NCI-H1436 (cell line): ENCODE measurements at regions not wholly inside any gene's neighbourhood (a gene's known extent, or its start where the extent isn't known, plus 50 kb on each side); places are given as distances from the start of the nearest gene placed in this dataset.

ENCODE experiments used
- DNase-seq: peaks from one replicate; lab custom pipeline; 2025; lab: John Stamatoyannopoulos, UW

DNA sequence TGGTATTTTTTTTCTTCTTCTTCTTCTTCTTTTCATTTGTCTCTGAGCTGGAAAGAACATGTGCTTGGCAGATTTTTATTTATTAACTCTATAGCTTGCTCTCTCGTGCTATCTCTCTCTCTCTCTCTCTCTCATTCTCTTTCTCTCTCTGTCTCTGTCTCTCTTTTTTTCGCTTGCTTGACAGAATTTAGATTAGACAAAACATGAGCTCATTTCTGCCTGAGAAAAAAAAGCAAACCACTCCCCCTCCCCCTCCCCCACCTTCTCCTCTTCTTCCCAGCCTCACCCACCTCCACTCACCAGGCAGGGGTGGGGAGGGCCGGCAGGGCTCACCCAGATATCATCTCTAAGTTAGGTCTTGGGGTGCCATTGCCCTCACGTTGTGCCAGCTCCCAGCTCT, 81.5 kb downstream of the PJA1 start:
- no peak for DNase-seq

DNA sequence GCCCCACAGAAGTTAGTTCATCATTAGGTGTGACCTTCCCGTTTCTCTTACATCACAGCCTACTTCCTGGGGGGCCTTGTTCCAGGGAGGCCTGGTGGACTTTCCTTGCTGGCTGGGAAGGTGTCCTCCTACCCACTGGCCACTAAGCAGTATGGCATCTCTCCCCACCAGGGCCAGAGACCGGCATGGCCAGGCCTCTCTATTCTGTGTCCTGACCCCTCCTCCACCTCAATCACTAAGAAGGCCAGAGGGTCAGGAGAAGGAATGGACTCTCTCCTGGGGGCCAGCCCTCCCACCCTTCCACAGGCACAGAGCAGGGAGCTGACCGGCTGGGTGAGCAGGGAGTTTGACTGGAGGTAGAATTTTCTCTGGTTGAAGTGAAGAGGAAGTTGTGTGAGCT, 81.9 kb downstream of the PJA1 start:
- DNase-seq, result no peak

- DNase-seq, result no peak
These were observed 82.5 kb downstream of the PJA1 start for GRCh38 chrX:69082753-69083150.

DNA sequence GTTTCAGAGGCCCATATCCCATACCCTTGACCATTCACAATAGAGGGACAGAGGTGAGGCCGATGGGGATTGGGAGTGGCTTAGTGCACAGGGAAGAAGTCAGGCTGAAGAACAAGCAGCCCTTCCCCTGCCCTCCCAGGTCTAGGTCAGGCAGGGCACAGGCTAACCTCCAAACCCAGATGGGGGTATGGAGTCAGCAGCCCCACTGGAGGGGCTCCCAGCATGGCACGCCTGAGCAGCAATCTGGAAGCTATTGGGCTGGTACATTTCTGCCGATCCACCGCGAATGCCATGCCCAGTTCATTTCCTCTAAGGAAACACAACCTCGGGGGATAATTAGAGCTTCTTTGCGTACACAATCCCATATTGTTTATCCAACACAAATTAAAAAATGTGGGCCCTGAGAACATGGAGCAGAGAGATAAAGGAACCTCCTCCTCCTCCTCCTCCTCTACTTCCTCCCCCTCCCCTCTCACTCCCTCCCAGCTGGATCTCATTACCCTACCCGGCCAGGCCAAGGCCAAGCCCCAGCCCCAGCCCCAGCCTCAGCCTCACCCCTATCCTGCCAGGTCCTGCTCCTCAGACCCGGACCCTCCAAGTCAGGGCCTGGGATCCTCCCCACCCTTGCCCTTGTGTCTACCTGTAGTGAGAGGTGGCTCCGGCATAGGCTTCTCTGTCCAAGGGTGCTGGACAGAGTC, 83.0 kb downstream of the PJA1 start:
- no peak for DNase-seq

GRCh38 chrX:69080855-69081465, 84.3 kb downstream of the PJA1 start:
- no peak for DNase-seq

- DNase-seq, result no peak
These were observed 86.0 kb downstream of the PJA1 start for GRCh38 chrX:69079268-69079667.

- no peak for DNase-seq
These were observed 87.3 kb downstream of the PJA1 start for GRCh38 chrX:69077895-69078455.

GRCh38 chrX:69076088-69076487, 89.2 kb downstream of the PJA1 start:
- DNase-seq, result no peak

- no peak for DNase-seq
These were observed 90.5 kb downstream of the PJA1 start for GRCh38 chrX:69074726-69075125.

GRCh38 chrX:69073721-69074120, 91.5 kb downstream of the PJA1 start:
- DNase-seq, result no peak

DNA sequence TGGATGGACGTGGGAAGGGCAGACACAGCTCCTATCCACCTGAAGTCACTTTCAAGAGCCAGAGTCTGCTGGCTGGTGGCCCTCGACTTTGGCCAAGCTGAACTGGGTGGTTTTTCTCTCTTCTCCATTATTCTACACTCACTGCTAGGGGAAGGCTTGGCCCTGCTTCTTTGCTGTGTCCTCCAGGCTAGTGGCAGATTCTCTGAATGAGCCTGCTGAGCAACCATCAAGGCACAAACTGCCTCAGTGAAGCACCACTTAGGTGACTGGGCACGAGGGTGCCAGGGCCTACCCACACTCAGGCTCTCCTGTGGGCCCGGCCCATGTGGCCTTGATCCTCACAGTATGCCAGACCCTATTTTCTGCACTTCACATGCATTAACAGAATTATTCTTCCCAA, 92.0 kb downstream of the PJA1 start:
- DNase-seq, result no peak

GRCh38 chrX:69072486-69073006, 92.7 kb downstream of the PJA1 start:
- no peak for DNase-seq

GRCh38 chrX:69070949-69071650, 94.2 kb downstream of the PJA1 start:
- no peak for DNase-seq

GRCh38 chrX:69069876-69070275, 95.4 kb downstream of the PJA1 start:
- DNase-seq, result no peak

- DNase-seq, result no peak
These were observed 96.2 kb downstream of the PJA1 start for GRCh38 chrX:69069086-69069445.

- DNase-seq, result no peak
These were observed 96.8 kb downstream of the PJA1 start for GRCh38 chrX:69068301-69069085.

- no peak for DNase-seq
These were observed 97.4 kb downstream of the PJA1 start for GRCh38 chrX:69067841-69068240.

DNA sequence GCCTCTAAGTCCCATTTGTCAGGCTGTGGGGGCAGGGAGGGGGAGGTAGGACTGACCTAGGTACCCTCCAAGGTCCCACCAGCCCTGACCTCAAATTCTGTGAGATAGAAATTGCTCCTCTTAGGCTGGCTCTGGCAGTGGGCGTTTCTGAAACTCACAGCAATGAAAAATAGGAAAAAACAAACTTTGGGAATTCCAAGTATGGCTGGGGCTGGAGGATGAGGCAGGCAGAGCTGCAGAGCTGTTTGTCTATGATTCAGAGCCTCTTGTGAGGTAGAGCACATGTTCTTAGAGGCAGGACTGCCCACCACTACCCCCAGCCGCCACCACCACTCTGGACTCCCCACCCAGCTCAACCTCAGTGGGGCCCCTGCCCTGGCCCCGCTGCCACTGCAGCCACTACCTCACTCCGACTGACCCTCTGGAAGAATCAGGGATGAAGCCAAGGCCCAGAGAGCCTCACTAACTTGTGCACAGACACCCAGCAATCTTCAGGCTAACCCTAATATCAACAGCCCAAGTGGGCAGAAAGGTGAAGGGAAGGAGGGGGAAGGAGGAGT, 98.2 kb downstream of the PJA1 start:
- no peak for DNase-seq

DNA sequence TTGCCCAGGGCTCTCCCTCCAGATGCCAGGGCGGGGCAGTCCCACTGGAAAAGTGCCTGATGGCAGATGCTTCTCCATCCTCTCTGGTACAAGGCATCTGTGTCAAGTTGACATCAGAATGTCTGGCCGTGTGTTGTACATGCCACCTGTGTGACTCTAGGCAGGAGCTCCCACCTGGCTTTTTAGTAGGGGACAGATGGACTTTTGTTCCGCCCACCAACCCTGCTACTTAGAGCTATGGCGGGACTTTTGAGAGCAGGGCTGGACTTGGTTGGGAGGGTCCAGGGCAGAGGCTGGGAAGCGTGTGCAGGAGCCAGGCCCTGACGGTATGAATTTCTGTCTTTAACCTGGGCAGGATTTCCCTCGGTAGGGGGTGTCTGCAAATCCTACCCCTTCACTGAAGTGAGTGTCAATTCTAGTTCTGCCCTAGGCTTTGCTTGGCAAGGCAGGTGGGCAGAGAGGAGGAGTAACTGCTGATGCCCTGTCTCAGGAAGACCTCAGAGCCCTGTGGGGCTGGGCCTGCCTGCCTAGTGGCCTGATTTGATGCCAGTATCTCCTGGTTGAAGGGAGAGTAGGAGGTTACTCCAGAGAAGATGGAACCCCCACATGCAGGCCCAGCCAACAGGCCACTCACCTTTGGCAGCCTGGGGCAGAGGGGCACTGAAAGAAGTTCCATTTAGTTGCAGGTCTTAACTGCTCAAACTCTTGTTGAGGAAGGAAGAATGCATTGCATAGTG, 99.1 kb downstream of the PJA1 start:
- DNase-seq, result no peak

- DNase-seq, result no peak
These were observed 99.8 kb downstream of the PJA1 start for GRCh38 chrX:69065451-69065850.

DNA sequence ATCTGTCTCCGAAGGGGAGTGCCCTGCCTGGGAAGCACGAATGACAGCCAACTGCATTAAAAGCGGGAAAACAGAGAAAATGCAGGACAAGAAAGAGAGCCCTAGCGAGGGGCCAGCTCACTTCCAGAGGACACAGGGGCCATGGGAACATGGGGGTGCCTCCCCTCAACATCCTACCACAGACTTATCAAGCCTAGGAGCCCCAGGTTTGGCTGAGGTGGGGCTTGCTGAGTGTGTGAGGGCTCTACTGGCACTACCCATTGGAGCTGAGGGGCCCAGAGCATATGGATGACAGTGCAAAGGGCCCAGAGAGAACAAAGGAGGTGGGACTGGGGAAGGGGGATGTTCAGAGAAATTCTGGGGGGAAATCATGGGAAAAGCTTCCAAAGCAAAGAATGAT, 101.8 kb downstream of the PJA1 start:
- no peak for DNase-seq
